NCI-H446 (cell line): ENCODE measurements at regions not wholly inside any gene's neighbourhood (a gene's known extent, or its start where the extent isn't known, plus 50 kb on each side); places are given as distances from the start of the nearest gene placed in this dataset.
"Not testable (repeated sequence)": the region's sequence is repeated elsewhere in the genome, so short reads cannot be mapped to it uniquely, and the experiment has no call there.

Experiments used
- DNase-seq, 2 experiments: peaks; one replicate each; lab custom pipeline; 2025; lab: John Stamatoyannopoulos, UW

- not testable (repeated sequence) for DNase-seq
Measured at GRCh38 chr13:86253497-86253896, 454.3 kb upstream of the SLITRK6 start.

- DNase-seq: not testable (repeated sequence)
Measured at GRCh38 chr13:86255820-86256219, 456.6 kb upstream of the SLITRK6 start.

- no peak for DNase-seq
Measured at GRCh38 chr13:86269511-86269910, 470.3 kb upstream of the SLITRK6 start.

GRCh38 chr13:86282442-86282841 is 483.2 kb upstream of the SLITRK6 start:
- DNase-seq: no peak

GRCh38 chr13:86283031-86283430 is 483.8 kb upstream of the SLITRK6 start:
- no peak for DNase-seq

GRCh38 chr13:86298725-86299124 is 499.5 kb upstream of the SLITRK6 start:
- no peak for DNase-seq

GRCh38 chr13:86299128-86299527 is 499.9 kb upstream of the SLITRK6 start:
- no peak for DNase-seq

GRCh38 chr13:86309881-86310280 is 510.7 kb upstream of the SLITRK6 start:
- no peak for DNase-seq

- no peak for DNase-seq
Measured at GRCh38 chr13:86313421-86313820, 514.2 kb upstream of the SLITRK6 start.

GRCh38 chr13:86318450-86318849 is 519.2 kb upstream of the SLITRK6 start:
- no peak for DNase-seq

GRCh38 chr13:86324191-86324590 is 525.0 kb upstream of the SLITRK6 start:
- no peak for DNase-seq

- no peak for DNase-seq
Measured at GRCh38 chr13:86355301-86355700, 556.1 kb upstream of the SLITRK6 start.

GRCh38 chr13:86357106-86357505 is 557.9 kb upstream of the SLITRK6 start:
- DNase-seq: no peak

GRCh38 chr13:86363749-86364148 is 564.5 kb upstream of the SLITRK6 start:
- DNase-seq: not testable (repeated sequence)

- DNase-seq: no peak
Measured at GRCh38 chr13:86368924-86369323, 569.7 kb upstream of the SLITRK6 start.

- DNase-seq: no peak
Measured at GRCh38 chr13:86377451-86377850, 578.2 kb upstream of the SLITRK6 start.

- DNase-seq: no peak
Measured at GRCh38 chr13:86378628-86379027, 579.4 kb upstream of the SLITRK6 start.

- peak in 1 of 2 experiments; percentile 0 for DNase-seq
Measured at GRCh38 chr13:86383151-86383550, 583.9 kb upstream of the SLITRK6 start.

GRCh38 chr13:86383561-86383960 is 584.3 kb upstream of the SLITRK6 start:
- DNase-seq: no peak

GRCh38 chr13:86397635-86398034 is 598.4 kb upstream of the SLITRK6 start:
- no peak for DNase-seq

- DNase-seq: no peak
Measured at GRCh38 chr13:86399572-86399971, 600.4 kb upstream of the SLITRK6 start.

GRCh38 chr13:86402500-86402899 is 603.3 kb upstream of the SLITRK6 start:
- DNase-seq: no peak

- no peak for DNase-seq
Measured at GRCh38 chr13:86403181-86403580, 604.0 kb upstream of the SLITRK6 start.

GRCh38 chr13:86409466-86410241 is 610.4 kb upstream of the SLITRK6 start:
- no peak for DNase-seq
